Effector memory CD8-positive, alpha-beta T cell (primary cell): ENCODE measurements at regions not wholly inside any gene's neighbourhood (a gene's known extent, or its start where the extent isn't known, plus 50 kb on each side); places are given as distances from the start of the nearest gene placed in this dataset.
"Not testable (repeated sequence)": the region's sequence is repeated elsewhere in the genome, so short reads cannot be mapped to it uniquely, and the experiment has no call there.

Experiments
- ATAC-seq: fragments of 150-1000 bp; cut with Tn5 transposase; replicated peaks from 2 replicates; pipeline ENCODE4 v1.10.0; 2021; ENCODE audit warnings: mild to moderate bottlenecking, moderate library complexity
- DNase-seq, 3 experiments: peaks; one replicate each; pipeline ENCODE4 v3.0.0; 2021
- H3K27ac Mint-ChIP-seq, 2 donors: one replicate each; pipeline ENCODE4 v1.8.0; 2022; ENCODE audit warnings: mild to moderate bottlenecking in 2 of 2, mixed read lengths in 2 of 2, moderate library complexity in 2 of 2
- H3K27me3 Mint-ChIP-seq, 2 donors: one replicate each; pipeline ENCODE4 v1.8.0; 2022; ENCODE audit warnings: mixed read lengths in 2 of 2
- H3K36me3 Mint-ChIP-seq: one replicate; pipeline ENCODE4 v1.8.0; 2022; ENCODE audit warnings: mild to moderate bottlenecking, moderate library complexity, mixed read lengths; ENCODE audit not compliant: insufficient read depth
- H3K4me1 Mint-ChIP-seq, 2 donors: one replicate each; pipeline ENCODE4 v1.8.0; 2022; ENCODE audit warnings: low read depth in 2 of 2, mixed read lengths in 2 of 2
- H3K4me3 Mint-ChIP-seq, 2 donors: one replicate each; pipeline ENCODE4 v1.8.0; 2022; ENCODE audit warnings: mild to moderate bottlenecking in 2 of 2, mixed read lengths in 2 of 2, moderate library complexity in 2 of 2
- H3K9me3 Mint-ChIP-seq, 2 donors: one replicate each; pipeline ENCODE4 v1.8.0; 2022; ENCODE audit warnings: mixed read lengths in 2 of 2

- not testable (repeated sequence) for ATAC-seq, H3K27ac Mint-ChIP-seq, H3K36me3 Mint-ChIP-seq, DNase-seq, H3K4me3 Mint-ChIP-seq, H3K9me3 Mint-ChIP-seq, H3K27me3 Mint-ChIP-seq
- peaks cover 36 to 75% of the 10 kb centered on the region in 2 donors for H3K4me1 Mint-ChIP-seq
Measured at GRCh38 chr6:144389474-144389873, 104.3 kb downstream of the UTRN start.

- H3K27me3 Mint-ChIP-seq: no peaks in the 10 kb centered on the region
- peak overlapping the region in 1 of 2 donors; percentile 5 for H3K27ac Mint-ChIP-seq
- no peak overlapping the region for H3K4me3 Mint-ChIP-seq
- DNase-seq: no peak
- H3K9me3 Mint-ChIP-seq: peaks cover 3 to 7% of the 10 kb centered on the region in 2 donors
- H3K36me3 Mint-ChIP-seq: peaks cover 6% of the 10 kb centered on the region
- peaks cover 29 to 68% of the 10 kb centered on the region in 2 donors for H3K4me1 Mint-ChIP-seq
- no peak for ATAC-seq
Measured at GRCh38 chr6:144390202-144390601, 105.1 kb downstream of the UTRN start.

- Mint-ChIP-seq H3K36me3 (peaks cover 6% of the 10 kb centered on the region), H3K4me3 (no peak overlapping the region), H3K4me1 (peaks cover 28 to 70% of the 10 kb centered on the region in 2 donors), H3K27ac (peak overlapping the region in 1 of 2 donors; percentile 5), H3K9me3 (peaks cover 3 to 7% of the 10 kb centered on the region in 2 donors), H3K27me3 (no peaks in the 10 kb centered on the region)
- ATAC-seq (no peak), DNase-seq (no peak)
Measured at GRCh38 chr6:144390886-144391285, 105.8 kb downstream of the UTRN start.

GRCh38 chr6:144392536-144392935, 107.4 kb downstream of the UTRN start:
- ATAC-seq (no peak), DNase-seq (no peak)
- Mint-ChIP-seq H3K4me3 (no peak overlapping the region), H3K9me3 (peaks cover 3 to 7% of the 10 kb centered on the region in 2 donors), H3K27me3 (no peaks in the 10 kb centered on the region), H3K36me3 (peaks cover 5% of the 10 kb centered on the region), H3K4me1 (peaks cover 35 to 77% of the 10 kb centered on the region in 2 donors), H3K27ac (peak overlapping the region; percentile 19 to 41)

GRCh38 chr6:144394210-144394609, 109.1 kb downstream of the UTRN start:
- peaks cover 40 to 72% of the 10 kb centered on the region in 2 donors for H3K4me1 Mint-ChIP-seq
- ATAC-seq (no peak), DNase-seq (no peak)
- H3K27me3 Mint-ChIP-seq: no peaks in the 10 kb centered on the region
- peak overlapping the region in 1 of 2 donors; percentile 41 for H3K27ac Mint-ChIP-seq
- no peak overlapping the region for H3K4me3 Mint-ChIP-seq
- H3K9me3 Mint-ChIP-seq: peaks cover 3 to 7% of the 10 kb centered on the region in 2 donors
- peaks cover 5% of the 10 kb centered on the region for H3K36me3 Mint-ChIP-seq

- H3K4me3 Mint-ChIP-seq: no peak overlapping the region
- no peaks in the 10 kb centered on the region for H3K27me3 Mint-ChIP-seq
- H3K36me3 Mint-ChIP-seq: peaks cover 5% of the 10 kb centered on the region
- no peak for ATAC-seq
- no peak overlapping the region for H3K27ac Mint-ChIP-seq
- peaks cover 43 to 71% of the 10 kb centered on the region in 2 donors for H3K4me1 Mint-ChIP-seq
- H3K9me3 Mint-ChIP-seq: peaks cover 3 to 7% of the 10 kb centered on the region in 2 donors
- no peak for DNase-seq
Measured at GRCh38 chr6:144395014-144395413, 109.9 kb downstream of the UTRN start.

- no peak overlapping the region for H3K27ac Mint-ChIP-seq
- peaks cover 5% of the 10 kb centered on the region for H3K36me3 Mint-ChIP-seq
- no peaks in the 10 kb centered on the region for H3K27me3 Mint-ChIP-seq
- DNase-seq (no peak), ATAC-seq (no peak)
- peaks cover 3 to 7% of the 10 kb centered on the region in 2 donors for H3K9me3 Mint-ChIP-seq
- no peak overlapping the region for H3K4me3 Mint-ChIP-seq
- peaks cover 42 to 69% of the 10 kb centered on the region in 2 donors for H3K4me1 Mint-ChIP-seq
Measured at GRCh38 chr6:144395826-144396225, 110.7 kb downstream of the UTRN start.

GRCh38 chr6:144397141-144397540, 112.0 kb downstream of the UTRN start:
- Mint-ChIP-seq H3K4me3 (no peak overlapping the region), H3K9me3 (peaks cover 3 to 7% of the 10 kb centered on the region in 2 donors), H3K4me1 (peaks cover 43 to 69% of the 10 kb centered on the region in 2 donors), H3K27me3 (no peaks in the 10 kb centered on the region), H3K27ac (peak overlapping the region in 1 of 2 donors; percentile 75), H3K36me3 (peaks cover 10% of the 10 kb centered on the region)
- ATAC-seq (no peak), DNase-seq (no peak)

GRCh38 chr6:144400321-144400720, 115.2 kb downstream of the UTRN start:
- ATAC-seq: no peak
- H3K27ac Mint-ChIP-seq: peak overlapping the region in 1 of 2 donors; percentile 59
- H3K9me3 Mint-ChIP-seq: no peaks in the 10 kb centered on the region

GRCh38 chr6:144401736-144402733, 116.9 kb downstream of the UTRN start:
- no peak for DNase-seq
- peaks cover 35 to 61% of the 10 kb centered on the region in 2 donors for H3K4me1 Mint-ChIP-seq
- no peak for ATAC-seq
- no peaks in the 10 kb centered on the region for H3K27me3 Mint-ChIP-seq
- no peaks in the 10 kb centered on the region for H3K9me3 Mint-ChIP-seq
- peak overlapping the region in 1 of 2 donors; percentile 69 for H3K27ac Mint-ChIP-seq
- peaks cover 32% of the 10 kb centered on the region for H3K36me3 Mint-ChIP-seq
- no peak overlapping the region for H3K4me3 Mint-ChIP-seq

More at GRCh38 chr6:144400321-144400720, 115.2 kb downstream of the UTRN start:
- Mint-ChIP-seq H3K4me1 (peaks cover 38 to 68% of the 10 kb centered on the region in 2 donors), H3K36me3 (peaks cover 31% of the 10 kb centered on the region), H3K27me3 (no peaks in the 10 kb centered on the region), H3K4me3 (no peak overlapping the region)
- DNase-seq: no peak

GRCh38 chr6:144402750-144403149, 117.6 kb downstream of the UTRN start:
- Mint-ChIP-seq H3K36me3 (peaks cover 32% of the 10 kb centered on the region), H3K27ac (peak overlapping the region in 1 of 2 donors; percentile 11), H3K4me3 (no peak overlapping the region), H3K27me3 (no peaks in the 10 kb centered on the region), H3K4me1 (peaks cover 33 to 63% of the 10 kb centered on the region in 2 donors), H3K9me3 (no peaks in the 10 kb centered on the region)
- no peak for DNase-seq
- no peak for ATAC-seq

GRCh38 chr6:144405163-144405562, 120.0 kb downstream of the UTRN start:
- H3K4me1 Mint-ChIP-seq: peaks cover 32 to 63% of the 10 kb centered on the region in 2 donors
- H3K27me3 Mint-ChIP-seq: no peaks in the 10 kb centered on the region
- ATAC-seq (no peak), DNase-seq (no peak)
- no peak overlapping the region for H3K4me3 Mint-ChIP-seq
- peaks cover 35% of the 10 kb centered on the region for H3K36me3 Mint-ChIP-seq
- H3K9me3 Mint-ChIP-seq: no peaks in the 10 kb centered on the region
- peak overlapping the region in 1 of 2 donors; percentile 86 for H3K27ac Mint-ChIP-seq

- H3K27ac Mint-ChIP-seq: peak overlapping the region in 1 of 2 donors; percentile 52
- peaks cover 36 to 65% of the 10 kb centered on the region in 2 donors for H3K4me1 Mint-ChIP-seq
- no peaks in the 10 kb centered on the region for H3K27me3 Mint-ChIP-seq
- H3K4me3 Mint-ChIP-seq: peak overlapping the region in 1 of 2 donors; percentile 1
- no peak for ATAC-seq
- H3K9me3 Mint-ChIP-seq: no peaks in the 10 kb centered on the region
- H3K36me3 Mint-ChIP-seq: peaks cover 30% of the 10 kb centered on the region
- no peak for DNase-seq
Measured at GRCh38 chr6:144406796-144407195, 121.7 kb downstream of the UTRN start.

GRCh38 chr6:144408161-144408560, 123.0 kb downstream of the UTRN start:
- Mint-ChIP-seq H3K36me3 (peaks cover 25% of the 10 kb centered on the region), H3K4me1 (peaks cover 40 to 70% of the 10 kb centered on the region in 2 donors), H3K27me3 (no peaks in the 10 kb centered on the region), H3K9me3 (no peaks in the 10 kb centered on the region), H3K4me3 (no peak overlapping the region), H3K27ac (no peak overlapping the region)
- ATAC-seq (no peak), DNase-seq (no peak)
